Breast epithelium (tissue), 3 donors: ENCODE measurements at regions not wholly inside any gene's neighbourhood (a gene's known extent, or its start where the extent isn't known, plus 50 kb on each side); places are given as distances from the start of the nearest gene placed in this dataset.

Experiments used
- CTCF ChIP-seq, 3 donors: fragments of 450-650 bp; IDR thresholded peaks; one replicate each; pipeline ENCODE4 v1.5.1; 2016 to 2017; ENCODE audit warnings: antibody characterized with exemption in 3 of 3, mild to moderate bottlenecking in 3 of 3, moderate library complexity in 3 of 3
- POLR2A ChIP-seq: fragments of 450-650 bp; IDR thresholded peaks from one replicate; pipeline ENCODE4 v1.6.1; 2016; ENCODE audit warnings: antibody characterized with exemption, mild to moderate bottlenecking, moderate library complexity
- POLR2AphosphoS5 ChIP-seq, 3 donors: sonication (generic); formaldehyde crosslinking; IDR thresholded peaks; one replicate each; pipeline ENCODE4 v1.6.1; 2017; ENCODE audit warnings: antibody characterized with exemption in 3 of 3

- TF ChIP-seq CTCF (IDR thresholded peaks at IDR 0.05): no peak
- TF ChIP-seq POLR2A: no peak
- TF ChIP-seq POLR2AphosphoS5 (IDR thresholded peaks at IDR 0.05): no peak
Measured at GRCh38 chr5:141790630-141791029, 87.6 kb downstream of the PCDH1 start.
